NT2/D1 (cell line): ENCODE measurements at regions not wholly inside any gene's neighbourhood (a gene's known extent, or its start where the extent isn't known, plus 50 kb on each side); places are given as distances from the start of the nearest gene placed in this dataset.

Experiments used
- DNase-seq: peaks from one replicate; pipeline ENCODE4 v3.0.0-alpha.2; 2011; ENCODE audit warnings: low read depth, low spot score
- H3K27me3 ChIP-seq: 2 replicates; pipeline ENCODE4 v1.6.0; 2011; ENCODE audit warnings: mild to moderate bottlenecking; ENCODE audit not compliant: insufficient read length, insufficient read depth
- H3K36me3 ChIP-seq: 2 replicates; pipeline ENCODE4 v1.6.1; 2011; ENCODE audit warnings: mild to moderate bottlenecking, low read length, mixed read lengths; ENCODE audit not compliant: insufficient read depth, insufficient read length
- H3K4me1 ChIP-seq: 2 replicates; pipeline ENCODE4 v1.5.1; 2011; ENCODE audit not compliant: insufficient read depth, insufficient read length
- H3K4me3 ChIP-seq: 2 replicates; pipeline ENCODE4 v1.5.1; 2011; ENCODE audit warnings: low read depth; ENCODE audit not compliant: insufficient read length
- H3K9ac ChIP-seq: 2 replicates; pipeline ENCODE4 v1.6.0; 2011; ENCODE audit warnings: low read depth; ENCODE audit not compliant: insufficient read length
- H3K9me3 ChIP-seq: 2 replicates; pipeline ENCODE4 v1.5.1; 2011; ENCODE audit warnings: mild to moderate bottlenecking, low read length; ENCODE audit not compliant: insufficient read depth
- SUZ12 ChIP-seq: IDR thresholded peaks from 2 replicates; pipeline ENCODE4 v1.6.1; 2011; ENCODE audit not compliant: insufficient read length, insufficient read depth; ENCODE audit errors: extremely low read depth
- YY1 ChIP-seq: IDR thresholded peaks from 2 replicates; pipeline ENCODE4 v1.6.1; 2011; ENCODE audit not compliant: insufficient read length, insufficient read depth
- ZNF274 ChIP-seq: IDR thresholded peaks from 2 replicates; pipeline ENCODE4 v1.6.1; 2011; ENCODE audit warnings: mild to moderate bottlenecking, low read depth, low read length

DNA sequence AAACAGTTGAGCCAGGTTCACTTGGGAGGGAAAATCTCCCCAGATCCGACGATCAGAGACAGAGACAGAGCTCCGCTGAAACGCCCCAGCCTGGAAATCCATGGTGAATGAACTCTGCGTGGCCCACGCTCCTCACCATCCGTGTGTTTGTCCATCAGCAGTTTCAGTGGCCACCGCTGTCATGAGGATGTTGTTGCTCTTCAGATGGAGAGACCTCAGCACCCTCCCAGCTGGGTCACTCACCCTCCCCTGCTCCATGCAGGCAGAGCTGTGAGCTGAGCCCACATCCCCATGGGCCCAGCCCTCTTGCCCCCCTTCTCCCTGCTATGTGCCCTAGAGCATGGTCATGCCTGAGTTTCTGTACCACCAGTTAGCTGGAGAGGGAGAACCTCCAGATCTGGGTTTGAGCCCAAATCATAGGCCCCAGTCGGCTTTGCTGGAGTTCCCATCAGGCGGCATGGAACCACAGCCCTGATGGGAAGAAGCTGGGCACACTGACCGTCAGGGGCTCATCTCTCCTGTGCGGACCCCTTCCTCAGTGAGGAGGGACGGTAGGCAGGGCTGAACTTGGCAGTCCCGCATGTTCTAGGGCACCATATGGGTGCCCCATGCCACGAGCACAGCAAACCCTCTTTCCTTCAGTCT lies 154.4 kb upstream of the COL5A1 start:
- H3K4me3 ChIP-seq, result no peak overlapping the region
- no peak overlapping the region for H3K9ac ChIP-seq
- H3K9me3 ChIP-seq, result no peaks in the 10 kb centered on the region
- TF ChIP-seq SUZ12 (no peak), ZNF274 (no peak), YY1 (no peak)
- H3K36me3 ChIP-seq, result no peaks in the 10 kb centered on the region
- peaks cover 6% of the 10 kb centered on the region for H3K27me3 ChIP-seq
- H3K4me1 ChIP-seq, result no peaks in the 10 kb centered on the region
- no peak for DNase-seq

DNA sequence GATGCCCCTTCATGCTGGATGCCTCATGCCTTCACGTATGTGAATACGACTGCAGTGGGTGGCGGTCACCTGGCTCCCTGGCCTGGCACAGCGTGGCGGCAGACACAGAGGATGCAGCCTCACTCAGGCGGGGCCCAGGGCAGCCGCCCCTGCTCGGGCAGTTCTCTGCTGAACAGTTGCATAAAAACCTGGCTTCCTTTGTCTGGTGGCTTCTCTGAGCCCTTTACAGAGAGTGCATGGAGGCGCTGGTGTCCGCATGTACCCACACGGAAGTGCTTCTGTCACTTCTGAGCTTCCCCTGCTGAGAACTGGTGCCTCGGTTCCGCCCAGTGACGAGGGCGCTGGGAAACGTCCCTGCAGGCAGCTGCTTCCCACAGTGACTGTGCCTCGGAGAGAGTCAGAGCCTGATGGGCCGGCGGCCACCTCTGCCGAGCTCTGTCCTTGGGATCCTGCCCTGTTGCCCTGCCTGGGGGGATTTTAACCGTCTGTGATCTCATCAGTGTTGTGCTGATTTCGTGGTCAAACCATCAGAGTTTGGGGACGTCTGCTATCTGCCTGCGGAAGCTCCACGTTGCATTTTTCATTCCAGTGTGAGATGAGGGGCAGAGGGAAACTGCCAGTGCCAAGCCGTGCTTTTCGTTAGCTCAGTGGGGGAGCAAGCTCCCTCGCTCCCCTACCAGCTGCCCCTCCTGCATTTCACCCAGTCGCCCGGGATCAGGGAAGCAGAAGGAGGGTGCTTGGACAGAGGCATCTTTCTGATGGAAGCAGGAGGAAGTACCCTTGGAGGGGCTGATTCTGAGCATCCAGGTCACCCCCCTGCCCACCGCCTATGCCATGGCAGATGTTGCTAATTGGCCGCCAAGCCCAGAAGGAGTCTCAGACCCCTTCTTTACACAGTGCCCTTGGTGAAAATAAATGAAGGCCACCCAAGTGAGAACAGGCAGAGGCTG lies 153.0 kb upstream of the COL5A1 start:
- Histone ChIP-seq H3K4me1 (peaks cover 10% of the 10 kb centered on the region), H3K4me3 (no peak overlapping the region), H3K9me3 (no peaks in the 10 kb centered on the region), H3K9ac (peak overlapping the region; percentile 46), H3K36me3 (no peaks in the 10 kb centered on the region), H3K27me3 (peaks cover 6% of the 10 kb centered on the region)
- TF ChIP-seq ZNF274 (no peak), SUZ12 (no peak), YY1 (no peak)
- DNase-seq, result no peak

DNA sequence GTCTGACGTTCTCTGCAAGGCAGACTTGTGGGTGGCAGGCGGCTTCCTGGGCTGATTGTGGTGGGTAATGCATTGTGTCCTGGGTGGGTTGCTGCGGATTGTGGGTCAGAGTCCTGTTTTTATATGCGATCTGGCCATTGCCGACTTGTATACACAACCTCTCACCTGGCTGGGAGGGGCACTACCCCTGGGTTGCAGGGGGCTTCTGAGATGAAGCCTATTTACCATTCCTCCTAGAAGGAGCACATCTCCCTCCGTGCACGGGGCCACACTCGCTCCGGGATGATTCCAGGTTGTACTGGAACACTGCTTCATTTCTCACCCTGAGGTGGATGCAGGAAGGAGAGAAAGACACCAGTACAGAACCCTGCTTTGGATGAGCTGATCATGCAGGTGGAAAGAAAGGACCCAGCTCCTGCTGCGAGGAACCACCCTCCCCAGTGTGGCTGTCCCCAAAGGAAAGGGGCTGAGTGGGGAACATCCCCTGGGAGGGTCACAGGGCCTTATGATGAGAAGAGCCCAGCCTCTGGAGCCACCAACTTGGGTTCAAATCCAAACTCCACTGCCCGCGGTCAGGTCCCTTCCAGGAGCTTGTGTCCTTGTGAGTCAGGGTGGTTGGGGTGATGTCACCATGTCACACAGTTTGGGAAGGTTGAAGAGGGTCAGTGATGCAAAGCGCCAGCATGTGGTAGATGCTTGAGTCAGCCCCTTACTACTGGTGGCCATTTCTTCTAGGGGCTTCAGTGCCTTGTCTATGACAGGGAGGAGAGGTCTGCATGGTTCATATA lies 151.8 kb upstream of the COL5A1 start:
- no peaks in the 10 kb centered on the region for H3K9me3 ChIP-seq
- H3K4me3 ChIP-seq, result no peak overlapping the region
- H3K4me1 ChIP-seq, result peaks cover 10% of the 10 kb centered on the region
- DNase-seq, result no peak
- no peak overlapping the region for H3K9ac ChIP-seq
- no peak for TF ChIP-seq SUZ12
- TF ChIP-seq YY1, result no peak
- TF ChIP-seq ZNF274, result no peak
- H3K36me3 ChIP-seq, result no peaks in the 10 kb centered on the region
- peaks cover 6% of the 10 kb centered on the region for H3K27me3 ChIP-seq

DNA sequence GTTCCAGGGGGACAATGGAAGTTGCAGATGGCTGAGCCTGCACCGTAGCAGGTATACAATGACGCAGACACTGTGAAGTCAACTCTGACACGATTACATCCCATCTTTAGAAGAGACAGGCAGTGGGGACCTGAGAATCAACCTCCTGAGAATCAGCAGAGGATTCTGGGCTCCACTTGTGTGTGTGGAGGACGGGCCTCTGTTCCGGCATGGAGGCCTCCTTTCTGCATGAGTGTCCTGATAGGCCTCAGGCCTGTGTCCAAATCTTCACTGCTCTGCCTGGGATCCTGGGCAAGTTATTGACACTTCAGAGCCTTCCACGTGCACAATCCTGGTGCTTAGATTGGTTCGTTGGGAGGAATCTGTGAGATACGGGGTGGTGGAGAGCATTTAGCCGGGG lies 151.2 kb upstream of the COL5A1 start:
- peaks cover 6% of the 10 kb centered on the region for H3K27me3 ChIP-seq
- DNase-seq, result no peak
- H3K9me3 ChIP-seq, result no peaks in the 10 kb centered on the region

GRCh38 chr9:134491196-134491835 lies 150.3 kb upstream of the COL5A1 start:
- no peaks in the 10 kb centered on the region for H3K9me3 ChIP-seq
- TF ChIP-seq YY1 (no peak), ZNF274 (no peak), SUZ12 (no peak)

More for the DNA sequence above, 151.2 kb upstream of the COL5A1 start:
- no peak overlapping the region for H3K9ac ChIP-seq
- TF ChIP-seq YY1, result no peak
- TF ChIP-seq SUZ12, result no peak
- TF ChIP-seq ZNF274, result no peak
- H3K36me3 ChIP-seq, result no peaks in the 10 kb centered on the region
- no peak overlapping the region for H3K4me3 ChIP-seq
- H3K4me1 ChIP-seq, result peaks cover 10% of the 10 kb centered on the region

DNA sequence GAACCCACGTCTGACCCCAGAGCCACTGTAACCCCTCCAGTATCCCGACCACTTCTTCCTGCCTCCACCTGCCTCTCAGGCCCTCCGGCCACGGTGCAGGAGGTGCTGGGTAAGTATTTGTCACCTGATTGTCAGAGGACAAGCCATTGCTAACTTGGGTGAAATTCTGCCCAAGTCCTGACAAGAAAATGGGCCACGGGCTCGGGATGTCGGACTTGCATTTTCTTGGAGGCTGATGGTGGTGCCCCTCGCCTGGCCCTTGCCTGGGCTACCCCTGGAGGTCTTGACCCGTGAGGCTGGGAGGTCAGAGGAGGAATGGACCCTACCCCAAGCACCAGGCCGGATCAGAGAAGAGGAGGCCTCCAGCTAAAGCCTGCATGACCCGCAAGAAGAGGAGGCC lies 149.7 kb upstream of the COL5A1 start:
- H3K4me3 ChIP-seq, result no peak overlapping the region
- TF ChIP-seq SUZ12 (no peak), YY1 (no peak), ZNF274 (no peak)
- peaks cover 10% of the 10 kb centered on the region for H3K4me1 ChIP-seq
- no peak for DNase-seq
- H3K27me3 ChIP-seq, result peaks cover 6% of the 10 kb centered on the region
- no peaks in the 10 kb centered on the region for H3K9me3 ChIP-seq
- no peaks in the 10 kb centered on the region for H3K36me3 ChIP-seq
- H3K9ac ChIP-seq, result no peak overlapping the region

More at GRCh38 chr9:134491196-134491835, 150.3 kb upstream of the COL5A1 start:
- H3K4me1 ChIP-seq, result peaks cover 10% of the 10 kb centered on the region
- H3K27me3 ChIP-seq, result peaks cover 6% of the 10 kb centered on the region
- no peak overlapping the region for H3K4me3 ChIP-seq
- DNase-seq, result no peak
- H3K36me3 ChIP-seq, result no peaks in the 10 kb centered on the region
- H3K9ac ChIP-seq, result no peak overlapping the region
